Thyroid gland (tissue), 4 donors: ENCODE measurements at regions not wholly inside any gene's neighbourhood (a gene's known extent, or its start where the extent isn't known, plus 50 kb on each side); places are given as distances from the start of the nearest gene placed in this dataset.

Source experiments
- DNase-seq, 2 donors: peaks; one replicate each; pipeline ENCODE4 v3.0.0-alpha.2; 2019
- H3K27ac ChIP-seq, 3 donors: fragments of 200-600 bp; sonication (generic); 1 replicate in 2 of 3; 2 replicates in 1 of 3; pipeline ENCODE4 v1.5.1; 2016 to 2019; ENCODE audit warnings: mild to moderate bottlenecking in 1 of 3, moderate library complexity in 1 of 3
- H3K27me3 ChIP-seq: fragments of 200-600 bp; sonication (generic); one replicate; pipeline ENCODE4 v1.5.1; 2019
- H3K36me3 ChIP-seq, 2 donors: fragments of 200-600 bp; sonication (generic); one replicate each; pipeline ENCODE4 v1.5.1; 2016 to 2019
- H3K4me1 ChIP-seq, 2 donors: fragments of 200-600 bp; sonication (generic); one replicate each; pipeline ENCODE4 v1.5.1; 2017 to 2019
- H3K4me3 ChIP-seq, 3 donors: fragments of 200-600 bp; sonication (generic); replicated peaks in 1 of 3; 1 replicate in 2 of 3; 2 replicates in 1 of 3; pipeline ENCODE4 v1.5.1; 2016; ENCODE audit warnings: mild to moderate bottlenecking in 1 of 3
- H3K9me3 ChIP-seq: fragments of 200-600 bp; sonication (generic); one replicate; pipeline ENCODE4 v1.5.1; 2017
- CTCF ChIP-seq, 6 experiments: fragments of 200-600 bp in 3 of 6; fragments of 450-650 bp in 3 of 6; sonication (generic) in 3 of 6; IDR thresholded peaks; one replicate each; pipeline ENCODE4 v1.5.1; 2016 to 2019; ENCODE audit warnings: antibody characterized with exemption in 6 of 6, mild to moderate bottlenecking in 2 of 6, inconsistent platforms in 1 of 6, moderate library complexity in 1 of 6
- POLR2A ChIP-seq, 2 donors: fragments of 450-650 bp; IDR thresholded peaks; one replicate each; pipeline ENCODE4 v1.6.1; 2017; ENCODE audit warnings: antibody characterized with exemption in 2 of 2, mild to moderate bottlenecking in 2 of 2, moderate library complexity in 1 of 2
- WGBS, 2 donors: methylation state at CpG; one replicate each; pipeline ENCODE4 v1.1.5; 2017; 5-methylcytosine and 5-hydroxymethylcytosine counted together
- intact Hi-C: fragments of 100-400 bp; cut with DNase I; formaldehyde crosslinking; loops from one replicate; pipeline ENCODE4 v1.15.1; 2023

GRCh38 chr13:73935991-73936390, 198.2 kb downstream of the KLF12 start:
- Histone ChIP-seq H3K9me3 (no peaks in the 10 kb centered on the region), H3K4me3 (no peak overlapping the region), H3K27me3 (no peaks in the 10 kb centered on the region), H3K4me1 (peaks cover 0 to 3% of the 10 kb centered on the region in 2 donors), H3K27ac (no peak overlapping the region), H3K36me3 (no peaks in the 10 kb centered on the region)
- no peak for TF ChIP-seq POLR2A (IDR thresholded peaks at IDR 0.05)
- no peak for TF ChIP-seq CTCF (IDR thresholded peaks at IDR 0.05)
- 51 to 80% methylated on average over 3 of the region's 3 CpGs for WGBS, 2 donors
- no peak for DNase-seq
- intact Hi-C loops = no loop called here

DNA sequence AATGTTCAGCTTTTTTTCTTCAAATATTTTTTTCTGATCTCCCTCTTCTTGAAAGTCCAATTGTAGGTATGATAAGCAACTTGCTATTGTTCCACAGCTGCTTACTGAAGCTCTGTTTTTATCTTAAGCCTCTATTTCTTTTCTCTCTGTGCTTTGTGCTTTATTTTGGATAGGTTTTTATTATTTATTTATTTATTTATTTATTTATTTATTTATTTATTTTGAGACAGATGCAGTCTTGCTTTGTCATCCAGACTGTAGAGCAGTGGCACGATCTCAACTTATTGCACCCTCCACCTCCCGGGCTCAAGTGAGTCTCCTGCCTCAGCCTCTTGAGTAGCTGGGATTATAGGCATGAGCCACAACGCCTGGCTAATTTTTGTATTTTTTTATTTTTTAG, 199.4 kb downstream of the KLF12 start:
- Histone ChIP-seq H3K4me1 (peaks cover 0 to under 1% of the 10 kb centered on the region in 2 donors), H3K27me3 (no peaks in the 10 kb centered on the region)
- intact Hi-C loops = no loop called here

GRCh38 chr13:73934215-73934641, 200.0 kb downstream of the KLF12 start:
- Histone ChIP-seq H3K4me3 (no peak overlapping the region), H3K27me3 (no peaks in the 10 kb centered on the region), H3K4me1 (no peaks in the 10 kb centered on the region), H3K27ac (no peak overlapping the region), H3K9me3 (no peaks in the 10 kb centered on the region), H3K36me3 (no peaks in the 10 kb centered on the region)
- 87 to 92% methylated on average over 4 of the region's 4 CpGs for WGBS, 2 donors
- TF ChIP-seq POLR2A (IDR thresholded peaks at IDR 0.05) = no peak
- TF ChIP-seq CTCF (IDR thresholded peaks at IDR 0.05) = no peak
- DNase-seq = no peak
- intact Hi-C loops = no loop called here

More for the DNA sequence above, 199.4 kb downstream of the KLF12 start:
- no peaks in the 10 kb centered on the region for H3K36me3 ChIP-seq
- no peak overlapping the region for H3K27ac ChIP-seq
- no peak for TF ChIP-seq POLR2A (IDR thresholded peaks at IDR 0.05)
- WGBS, 2 donors = 95 to 97% methylated on average over 3 of the region's 3 CpGs
- H3K9me3 ChIP-seq = no peaks in the 10 kb centered on the region
- no peak overlapping the region for H3K4me3 ChIP-seq
- DNase-seq = no peak

GRCh38 chr13:73933795-73934194, 200.4 kb downstream of the KLF12 start:
- no peaks in the 10 kb centered on the region for H3K27me3 ChIP-seq
- WGBS, 2 donors = 93 to 100% methylated on average over 2 of the region's 2 CpGs
- DNase-seq = no peak
- no peak overlapping the region for H3K27ac ChIP-seq
- H3K36me3 ChIP-seq = no peaks in the 10 kb centered on the region
- intact Hi-C loops = no loop called here
- H3K9me3 ChIP-seq = no peaks in the 10 kb centered on the region
- H3K4me3 ChIP-seq = no peak overlapping the region
- no peak for TF ChIP-seq CTCF (IDR thresholded peaks at IDR 0.05)
- TF ChIP-seq POLR2A (IDR thresholded peaks at IDR 0.05) = no peak
- no peaks in the 10 kb centered on the region for H3K4me1 ChIP-seq

GRCh38 chr13:73932091-73932490, 202.1 kb downstream of the KLF12 start:
- intact Hi-C loops = no loop called here
- Histone ChIP-seq H3K9me3 (no peaks in the 10 kb centered on the region), H3K36me3 (no peaks in the 10 kb centered on the region), H3K4me3 (no peak overlapping the region), H3K27me3 (no peaks in the 10 kb centered on the region), H3K27ac (no peak overlapping the region), H3K4me1 (no peaks in the 10 kb centered on the region)
- WGBS, 2 donors = 83 to 92% methylated on average over 2 of the region's 2 CpGs
- DNase-seq = no peak
- TF ChIP-seq POLR2A (IDR thresholded peaks at IDR 0.05) (no peak), CTCF (IDR thresholded peaks at IDR 0.05) (no peak)
